Memory B cell (primary cell): ENCODE measurements at regions not wholly inside any gene's neighbourhood (a gene's known extent, or its start where the extent isn't known, plus 50 kb on each side); places are given as distances from the start of the nearest gene placed in this dataset.
"Not testable (repeated sequence)": the region's sequence is repeated elsewhere in the genome, so short reads cannot be mapped to it uniquely, and the experiment has no call there.

ENCODE experiments used
- ATAC-seq: fragments of 150-1000 bp; cut with Tn5 transposase; 2 replicates; pipeline ENCODE4 v1.10.0; 2021; ENCODE audit warnings: low read depth, mild to moderate bottlenecking, moderate library complexity
- DNase-seq, 2 donors: peaks; one replicate each; pipeline ENCODE4 v3.0.0; 2022; ENCODE audit warnings: low spot score in 2 of 2
- H3K27ac Mint-ChIP-seq: one replicate; pipeline ENCODE4 v1.8.0; 2022; ENCODE audit warnings: mild to moderate bottlenecking, moderate library complexity, mixed read lengths
- H3K27me3 Mint-ChIP-seq: one replicate; pipeline ENCODE4 v1.8.0; 2022; ENCODE audit warnings: mixed read lengths
- H3K36me3 Mint-ChIP-seq: one replicate; pipeline ENCODE4 v1.8.0; 2022; ENCODE audit warnings: mild to moderate bottlenecking, mixed read lengths
- H3K4me1 Mint-ChIP-seq: one replicate; pipeline ENCODE4 v1.8.0; 2022; ENCODE audit warnings: mixed read lengths
- H3K4me3 Mint-ChIP-seq: one replicate; pipeline ENCODE4 v1.8.0; 2022; ENCODE audit warnings: mild to moderate bottlenecking, moderate library complexity, mixed read lengths
- H3K9me3 Mint-ChIP-seq: one replicate; pipeline ENCODE4 v1.8.0; 2022; ENCODE audit warnings: mixed read lengths

DNA sequence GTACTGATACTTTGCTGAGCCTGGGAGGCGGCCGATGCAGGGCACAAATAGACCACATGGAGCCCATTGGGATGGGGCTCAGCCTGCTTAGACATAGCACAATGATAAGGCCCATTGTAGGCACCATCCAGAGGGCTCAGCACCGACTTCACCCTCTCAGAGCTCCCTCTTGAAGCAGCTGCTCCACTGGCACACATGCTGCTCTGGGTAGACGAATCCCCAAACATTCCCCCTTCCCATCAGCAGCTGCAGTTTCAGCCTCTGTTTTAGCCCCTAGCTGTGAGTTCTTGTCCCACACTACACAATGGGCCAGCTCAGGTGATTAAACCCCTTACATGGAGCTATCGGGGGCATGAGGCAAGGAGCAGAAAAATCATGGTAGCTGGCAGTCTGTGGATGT lies 174.1 kb downstream of the RGS9 start:
- DNase-seq (no peak), ATAC-seq (no peak)
- Mint-ChIP-seq H3K36me3 (no peaks in the 10 kb centered on the region), H3K4me3 (no peak overlapping the region), H3K9me3 (no peaks in the 10 kb centered on the region), H3K27me3 (peaks cover 17% of the 10 kb centered on the region), H3K27ac (no peak overlapping the region), H3K4me1 (no peaks in the 10 kb centered on the region)

DNA sequence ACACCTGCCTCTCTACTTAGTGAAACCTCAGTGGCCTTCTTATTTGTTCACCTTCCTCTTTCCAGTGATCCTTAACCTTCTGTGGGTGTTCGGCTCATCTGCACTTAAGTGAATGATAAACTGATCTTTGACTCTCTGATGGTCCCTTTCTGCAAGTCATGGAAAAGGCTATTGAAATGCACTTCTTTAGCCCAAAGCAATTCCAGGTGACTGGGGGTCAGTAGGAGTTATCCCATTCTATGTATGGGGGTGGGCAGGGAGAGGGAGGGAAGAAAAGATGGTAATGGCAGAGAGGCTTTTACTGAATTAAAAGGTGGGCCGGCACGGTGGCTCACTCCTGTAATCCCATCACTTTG lies 170.8 kb downstream of the RGS9 start:
- no peak overlapping the region for H3K4me3 Mint-ChIP-seq
- H3K9me3 Mint-ChIP-seq = no peaks in the 10 kb centered on the region
- H3K36me3 Mint-ChIP-seq = no peaks in the 10 kb centered on the region
- DNase-seq = no peak
- no peak for ATAC-seq
- peaks cover 12% of the 10 kb centered on the region for H3K27me3 Mint-ChIP-seq
- H3K27ac Mint-ChIP-seq = no peak overlapping the region
- no peaks in the 10 kb centered on the region for H3K4me1 Mint-ChIP-seq

DNA sequence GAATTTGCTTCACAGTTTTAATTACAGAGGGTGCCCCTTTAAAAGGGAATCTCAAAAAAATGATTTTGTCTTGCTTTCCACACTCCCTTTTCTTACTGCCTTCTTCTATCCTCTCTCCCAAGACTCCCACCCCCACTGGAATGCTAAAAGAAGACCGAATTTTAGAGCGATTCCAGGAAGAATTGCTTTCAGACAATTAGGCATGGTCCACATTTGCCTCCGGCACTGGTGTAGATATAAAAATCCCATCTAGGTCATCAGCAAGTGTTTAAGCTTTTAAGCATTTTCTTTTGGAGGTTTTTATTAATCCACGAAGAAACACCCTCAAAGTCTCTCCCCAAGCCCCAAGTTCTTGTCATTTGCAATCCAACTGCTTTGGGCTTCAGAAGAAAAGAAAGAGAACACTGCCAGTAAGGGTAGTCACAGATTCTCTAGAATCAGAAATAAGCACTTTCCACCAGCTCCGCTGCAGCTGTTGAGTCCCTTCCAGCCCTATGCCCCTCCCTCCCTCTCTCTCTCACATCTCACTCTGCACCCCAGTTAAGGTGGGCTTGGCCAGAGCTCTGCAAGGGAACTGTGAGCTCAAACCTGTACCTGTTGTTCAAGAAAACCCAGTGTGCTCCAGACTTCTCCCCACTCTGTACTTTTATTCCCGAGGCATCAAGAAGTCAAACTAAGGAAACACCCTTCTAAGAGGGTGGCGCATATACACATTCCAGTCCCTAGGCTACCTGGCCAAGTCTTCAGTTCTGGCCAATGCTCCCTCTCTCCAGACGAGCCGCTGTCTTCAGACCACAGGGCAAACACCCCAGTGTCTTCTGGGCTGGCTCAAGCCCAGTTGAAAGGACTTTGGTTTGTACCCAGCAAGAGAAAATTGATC lies 170.2 kb downstream of the RGS9 start:
- Mint-ChIP-seq H3K9me3 (no peaks in the 10 kb centered on the region), H3K36me3 (no peaks in the 10 kb centered on the region), H3K27me3 (peaks cover 8% of the 10 kb centered on the region), H3K4me3 (no peak overlapping the region), H3K27ac (no peak overlapping the region), H3K4me1 (no peaks in the 10 kb centered on the region)
- no peak for ATAC-seq
- DNase-seq = no peak

DNA sequence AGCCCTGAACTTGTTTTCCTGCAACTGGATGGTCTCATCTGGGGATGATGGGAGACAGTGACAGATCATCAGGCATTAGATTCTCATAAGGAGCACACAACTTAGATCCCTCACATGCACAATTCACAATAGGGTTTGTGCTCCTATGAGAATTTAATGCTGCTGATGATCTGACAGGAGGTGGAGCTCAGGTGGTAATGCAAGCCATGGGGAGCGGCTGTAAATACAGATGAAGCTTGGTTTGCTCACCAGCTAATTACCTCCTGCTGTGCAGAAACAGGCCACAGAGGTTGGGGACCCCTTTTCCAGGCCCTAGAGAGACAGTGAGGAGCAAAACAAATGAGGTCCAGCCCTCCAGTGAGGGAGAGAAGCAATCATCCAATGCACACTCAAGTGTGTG lies 168.6 kb downstream of the RGS9 start:
- H3K27ac Mint-ChIP-seq = no peak overlapping the region
- H3K27me3 Mint-ChIP-seq = peaks cover 2% of the 10 kb centered on the region
- DNase-seq (no peak), ATAC-seq (no peak)
- H3K36me3 Mint-ChIP-seq = no peaks in the 10 kb centered on the region
- H3K9me3 Mint-ChIP-seq = no peaks in the 10 kb centered on the region
- H3K4me3 Mint-ChIP-seq = no peak overlapping the region
- H3K4me1 Mint-ChIP-seq = no peaks in the 10 kb centered on the region

DNA sequence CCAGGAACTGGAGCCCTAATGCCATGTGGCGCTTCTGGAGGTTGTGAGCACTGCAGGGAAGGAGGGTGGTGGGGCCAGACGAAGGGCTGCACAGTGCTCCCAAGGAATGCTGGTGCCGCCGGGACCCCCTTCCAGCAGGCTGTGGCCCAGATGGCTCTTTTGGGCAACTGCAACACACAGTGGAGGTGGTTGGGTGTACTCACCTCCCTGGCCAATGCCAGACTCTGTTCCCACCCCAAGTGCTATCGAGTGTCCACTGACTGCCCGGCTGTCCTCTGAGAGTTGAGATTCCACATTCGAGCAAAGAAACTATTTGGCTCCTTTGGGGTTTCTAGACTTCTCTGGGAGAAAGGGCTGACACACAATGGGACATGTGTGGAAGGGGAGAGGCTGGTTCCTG lies 167.9 kb downstream of the RGS9 start:
- H3K36me3 Mint-ChIP-seq = no peaks in the 10 kb centered on the region
- H3K4me1 Mint-ChIP-seq = no peaks in the 10 kb centered on the region
- peaks cover 2% of the 10 kb centered on the region for H3K27me3 Mint-ChIP-seq
- DNase-seq = no peak
- H3K4me3 Mint-ChIP-seq = no peak overlapping the region
- ATAC-seq = no peak
- no peaks in the 10 kb centered on the region for H3K9me3 Mint-ChIP-seq
- no peak overlapping the region for H3K27ac Mint-ChIP-seq

DNA sequence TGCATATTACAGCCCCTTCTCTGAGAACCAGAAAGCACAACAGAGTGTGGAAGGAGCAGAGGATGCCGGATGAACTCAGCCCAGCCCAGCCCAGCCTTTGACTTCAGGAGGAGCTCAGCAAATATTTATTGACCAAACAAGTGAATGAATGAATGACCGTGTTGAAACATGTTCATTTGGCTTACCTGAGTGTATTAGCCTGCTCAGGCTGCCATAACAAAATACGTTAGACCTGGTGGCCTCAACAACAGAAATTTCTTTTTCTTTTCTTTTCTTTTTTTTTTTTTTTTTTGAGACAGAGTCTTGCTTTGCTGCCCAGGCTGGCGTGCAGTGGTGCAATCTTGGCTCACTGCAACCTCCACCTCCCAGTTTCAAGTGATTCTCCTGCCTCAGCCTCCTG lies 164.7 kb downstream of the RGS9 start:
- not testable (repeated sequence) for H3K27ac Mint-ChIP-seq, DNase-seq, H3K36me3 Mint-ChIP-seq, H3K27me3 Mint-ChIP-seq, ATAC-seq, H3K9me3 Mint-ChIP-seq, H3K4me3 Mint-ChIP-seq, H3K4me1 Mint-ChIP-seq

DNA sequence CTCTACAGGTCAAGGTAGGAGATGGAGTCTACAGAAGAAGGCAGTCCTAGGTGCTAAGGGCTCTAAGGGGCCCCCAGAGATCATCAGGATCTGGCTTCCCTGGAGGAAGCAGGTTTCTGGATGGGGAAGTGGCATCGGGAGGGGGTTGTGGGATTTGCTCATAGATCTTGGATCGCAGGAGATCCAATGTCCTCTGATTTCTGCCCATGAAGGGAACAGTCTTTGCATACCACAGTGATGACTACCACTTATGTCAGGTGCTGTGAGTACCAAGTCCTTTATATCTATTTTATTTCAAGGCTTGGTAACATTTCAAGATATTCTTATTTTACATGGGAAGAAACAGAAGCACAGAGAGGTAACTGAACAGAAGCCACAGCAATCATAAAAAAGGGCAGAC lies 164.0 kb downstream of the RGS9 start:
- Mint-ChIP-seq H3K27ac (no peak overlapping the region), H3K27me3 (peaks cover 8% of the 10 kb centered on the region), H3K4me3 (no peak overlapping the region), H3K4me1 (no peaks in the 10 kb centered on the region), H3K9me3 (no peaks in the 10 kb centered on the region), H3K36me3 (peaks cover 2% of the 10 kb centered on the region)
- DNase-seq = no peak
- ATAC-seq = no peak

DNA sequence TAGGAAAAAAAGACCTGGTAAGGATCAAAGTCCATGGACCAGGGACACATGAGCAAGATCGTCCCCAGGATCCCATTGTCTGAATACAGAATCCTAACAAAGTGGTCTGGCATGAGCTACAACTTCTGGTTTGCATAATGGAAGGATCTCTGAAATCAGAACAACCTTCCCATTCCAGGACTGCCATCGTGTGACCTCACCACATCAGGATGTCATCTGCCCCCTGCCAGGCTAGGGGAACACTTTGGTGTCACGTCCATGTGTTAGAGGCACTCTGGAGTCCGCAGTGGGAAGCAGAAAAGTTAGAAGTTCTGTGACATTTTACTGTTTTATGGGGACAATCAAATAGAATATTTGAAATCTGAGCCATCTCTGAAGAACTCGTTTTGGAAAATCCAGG lies 160.7 kb downstream of the RGS9 start:
- Mint-ChIP-seq H3K36me3 (peaks cover 2% of the 10 kb centered on the region), H3K9me3 (no peaks in the 10 kb centered on the region), H3K27me3 (peaks cover 11% of the 10 kb centered on the region), H3K27ac (no peak overlapping the region), H3K4me3 (no peak overlapping the region), H3K4me1 (no peaks in the 10 kb centered on the region)
- DNase-seq (no peak), ATAC-seq (no peak)

DNA sequence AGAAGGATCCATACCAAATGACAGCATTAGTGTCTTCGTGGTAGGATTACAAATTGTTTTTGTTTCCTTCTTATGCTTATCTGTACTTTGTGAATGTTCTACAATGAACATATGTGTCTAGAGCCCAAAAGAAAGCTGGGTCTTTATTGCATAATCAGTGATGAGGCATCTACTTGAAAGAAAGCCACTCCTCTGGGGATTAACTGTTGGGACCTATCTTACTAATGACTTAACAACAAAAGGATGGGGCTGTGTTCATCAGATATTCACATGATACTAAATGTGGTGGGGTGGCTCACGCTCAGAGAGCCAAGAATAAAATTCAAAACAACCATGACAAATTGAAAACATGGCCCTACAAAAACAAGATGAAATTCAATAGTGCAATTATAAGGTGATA lies 160.2 kb downstream of the RGS9 start:
- Mint-ChIP-seq H3K27ac (no peak overlapping the region), H3K9me3 (no peaks in the 10 kb centered on the region), H3K27me3 (peaks cover 14% of the 10 kb centered on the region), H3K4me3 (no peak overlapping the region), H3K4me1 (peaks cover 3% of the 10 kb centered on the region), H3K36me3 (peaks cover 2% of the 10 kb centered on the region)
- DNase-seq (no peak), ATAC-seq (no peak)

DNA sequence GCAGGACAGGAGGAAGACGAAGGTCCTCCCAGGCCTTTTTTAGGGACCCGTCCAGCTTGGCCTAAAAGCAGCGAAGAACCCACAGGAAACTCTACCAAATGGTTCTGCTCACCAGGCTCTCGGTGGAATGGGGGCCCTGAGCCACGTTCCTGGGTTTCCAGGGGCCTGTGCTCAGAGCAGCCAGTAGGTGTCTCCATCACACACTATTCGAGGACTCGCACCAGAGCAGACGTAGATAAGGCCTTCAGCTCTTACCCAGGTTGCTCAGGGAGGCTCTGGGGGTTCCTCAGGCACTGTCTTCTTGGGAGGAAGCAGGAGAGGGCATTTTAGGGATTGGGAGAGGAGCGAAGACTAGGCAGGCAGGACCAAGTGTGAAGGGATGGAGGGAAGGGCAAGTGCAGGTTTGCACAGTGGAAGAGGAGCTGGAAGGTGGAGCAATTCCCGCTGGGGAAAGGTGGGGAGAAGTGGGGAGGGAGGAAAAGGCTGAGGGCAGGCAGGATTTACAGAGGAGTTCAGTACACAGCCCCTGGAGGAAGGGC lies 157.1 kb downstream of the RGS9 start:
- Mint-ChIP-seq H3K27me3 (peaks cover 13% of the 10 kb centered on the region), H3K4me1 (peaks cover 3% of the 10 kb centered on the region), H3K27ac (no peak overlapping the region), H3K36me3 (no peaks in the 10 kb centered on the region), H3K9me3 (no peaks in the 10 kb centered on the region), H3K4me3 (no peak overlapping the region)
- peak; percentile 5 to 21 for DNase-seq
- peak; percentile 51 for ATAC-seq

DNA sequence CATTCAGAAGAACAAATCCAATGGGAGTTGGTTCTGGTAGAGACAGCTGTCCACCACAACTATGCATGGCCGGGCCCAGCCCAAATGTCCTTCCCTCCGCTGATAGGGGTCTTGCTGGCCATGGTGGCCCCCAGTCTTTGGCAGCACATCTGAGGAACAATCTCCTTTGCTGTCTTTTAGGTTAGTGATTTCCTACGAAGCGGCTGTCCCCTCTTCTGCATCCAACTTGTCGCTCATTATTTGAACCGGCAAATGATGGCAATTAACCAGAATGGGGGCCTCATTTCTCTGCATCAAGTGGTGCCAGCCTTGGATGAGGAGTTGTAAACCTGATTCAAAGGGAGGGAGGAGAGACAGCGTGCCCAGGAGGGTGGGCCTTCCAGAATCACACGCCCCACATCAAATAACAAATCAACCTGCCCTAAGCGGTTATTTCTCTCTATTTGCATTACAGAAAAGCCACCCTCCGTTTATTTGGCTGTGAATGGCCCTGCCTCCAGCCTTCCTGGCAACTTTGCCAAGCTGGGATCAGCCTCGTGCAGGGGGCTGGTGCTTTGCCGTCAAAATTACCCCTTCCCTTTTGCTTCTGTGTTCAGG lies 156.5 kb downstream of the RGS9 start:
- Mint-ChIP-seq H3K4me3 (no peak overlapping the region), H3K27me3 (peaks cover 12% of the 10 kb centered on the region), H3K4me1 (peaks cover 3% of the 10 kb centered on the region), H3K9me3 (no peaks in the 10 kb centered on the region), H3K36me3 (no peaks in the 10 kb centered on the region), H3K27ac (no peak overlapping the region)
- DNase-seq = no peak
- ATAC-seq = no peak

DNA sequence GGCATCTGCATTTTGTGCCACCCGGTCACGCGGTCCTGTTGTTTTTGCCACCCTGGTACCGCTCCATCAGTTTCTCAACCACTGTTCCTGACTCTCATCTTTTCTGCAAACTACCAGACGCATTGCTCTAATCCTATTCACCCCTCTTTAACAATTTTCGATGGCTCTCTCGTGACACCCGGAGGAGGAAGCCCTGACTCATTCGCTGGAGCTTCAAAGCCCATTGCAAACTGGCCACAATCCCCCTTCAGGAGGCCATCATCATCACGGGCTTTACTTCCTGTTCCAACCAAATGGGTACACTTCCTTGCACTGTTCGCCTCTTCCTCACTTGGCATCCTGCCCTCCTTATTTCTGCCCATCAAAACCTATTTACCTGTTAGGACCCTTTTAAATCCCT lies 155.3 kb downstream of the RGS9 start:
- H3K9me3 Mint-ChIP-seq = peaks cover 2% of the 10 kb centered on the region
- peaks cover 15% of the 10 kb centered on the region for H3K27me3 Mint-ChIP-seq
- H3K4me3 Mint-ChIP-seq = no peak overlapping the region
- no peak overlapping the region for H3K27ac Mint-ChIP-seq
- no peak for ATAC-seq
- no peaks in the 10 kb centered on the region for H3K36me3 Mint-ChIP-seq
- no peak for DNase-seq
- peaks cover 3% of the 10 kb centered on the region for H3K4me1 Mint-ChIP-seq

DNA sequence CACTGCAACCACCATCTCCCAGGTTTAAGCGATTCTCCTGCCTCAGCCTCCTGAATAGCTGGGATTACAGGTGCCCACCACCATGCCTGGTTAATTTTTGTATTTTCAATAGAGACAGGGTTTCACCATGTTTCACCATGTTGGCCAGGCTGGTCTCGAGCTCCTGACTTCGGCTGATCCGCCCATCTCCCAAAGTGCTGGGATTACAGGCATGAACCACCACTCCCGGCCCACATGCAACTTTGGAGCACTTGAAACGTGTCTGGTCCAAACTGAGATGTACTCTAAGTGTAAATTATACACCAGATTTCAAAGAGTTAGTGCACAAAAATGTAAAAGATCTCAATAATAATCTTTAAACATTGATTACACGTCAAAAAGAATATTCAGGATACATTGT lies 154.1 kb downstream of the RGS9 start:
- not testable (repeated sequence) for H3K4me3 Mint-ChIP-seq, H3K9me3 Mint-ChIP-seq, H3K27ac Mint-ChIP-seq, ATAC-seq, DNase-seq, H3K4me1 Mint-ChIP-seq, H3K36me3 Mint-ChIP-seq
- H3K27me3 Mint-ChIP-seq = peaks cover 15% of the 10 kb centered on the region

DNA sequence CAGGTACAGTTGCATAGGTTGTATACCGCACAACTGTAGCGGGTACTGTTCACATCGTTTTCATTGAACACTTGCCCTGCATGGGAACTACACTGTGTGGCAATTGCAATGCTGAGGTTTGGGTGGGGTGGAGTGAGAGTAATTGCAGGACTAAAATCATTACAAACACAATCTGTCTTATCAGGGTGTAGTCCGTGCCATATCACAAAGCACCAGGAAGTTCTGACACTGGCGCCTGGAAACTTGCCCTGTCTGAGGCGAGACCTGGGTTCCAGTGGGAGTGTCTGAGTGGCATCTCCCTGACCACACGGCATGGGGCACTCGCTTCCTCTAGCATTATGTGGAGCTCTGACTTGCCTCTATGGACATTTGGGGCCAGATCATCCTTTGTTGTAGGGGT lies 153.4 kb downstream of the RGS9 start:
- no peak overlapping the region for H3K4me3 Mint-ChIP-seq
- H3K36me3 Mint-ChIP-seq = no peaks in the 10 kb centered on the region
- H3K4me1 Mint-ChIP-seq = peaks cover 3% of the 10 kb centered on the region
- H3K27ac Mint-ChIP-seq = no peak overlapping the region
- H3K27me3 Mint-ChIP-seq = peaks cover 14% of the 10 kb centered on the region
- no peak for ATAC-seq
- DNase-seq = no peak
- peaks cover 2% of the 10 kb centered on the region for H3K9me3 Mint-ChIP-seq

DNA sequence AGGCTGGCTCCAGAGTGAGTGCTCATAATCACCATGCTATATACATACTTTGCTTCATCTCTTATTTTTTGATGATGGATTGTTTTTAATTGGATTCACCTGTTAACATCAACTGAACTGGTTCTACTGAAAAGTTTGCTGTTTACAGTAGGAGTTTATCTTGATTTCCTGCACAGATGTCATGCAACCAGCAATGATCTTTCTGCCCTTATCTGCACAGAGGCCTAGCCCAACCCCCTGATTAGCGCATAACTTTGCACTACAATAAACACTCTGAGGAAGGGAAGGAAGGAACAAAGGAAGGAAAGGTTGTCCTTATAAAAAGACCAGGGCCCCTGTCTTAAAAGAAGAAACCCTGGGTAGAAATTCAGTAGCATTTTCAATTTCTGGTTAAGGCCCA lies 152.9 kb downstream of the RGS9 start:
- Mint-ChIP-seq H3K4me1 (peaks cover 3% of the 10 kb centered on the region), H3K9me3 (peaks cover 2% of the 10 kb centered on the region), H3K27me3 (peaks cover 14% of the 10 kb centered on the region), H3K36me3 (no peaks in the 10 kb centered on the region), H3K4me3 (no peak overlapping the region), H3K27ac (no peak overlapping the region)
- no peak for ATAC-seq
- no peak for DNase-seq
